Prostate gland (tissue), 2 donors: ENCODE measurements at regions not wholly inside any gene's neighbourhood (a gene's known extent, or its start where the extent isn't known, plus 50 kb on each side); places are given as distances from the start of the nearest gene placed in this dataset.

ENCODE experiments used
- CTCF ChIP-seq, 4 experiments: fragments of 200-600 bp in 2 of 4; fragments of 450-650 bp in 2 of 4; sonication (generic) in 2 of 4; IDR thresholded peaks; 1 replicate in 3 of 4; 2 replicates in 1 of 4; pipeline ENCODE4 v1.5.1; 2016 to 2019; ENCODE audit warnings: antibody characterized with exemption in 4 of 4, mild to moderate bottlenecking in 2 of 4, moderate library complexity in 2 of 4
- POLR2A ChIP-seq: fragments of 450-650 bp; IDR thresholded peaks from one replicate; pipeline ENCODE4 v1.6.1; 2016; ENCODE audit warnings: antibody characterized with exemption, mild to moderate bottlenecking
- POLR2AphosphoS5 ChIP-seq: sonication (generic); formaldehyde crosslinking; IDR thresholded peaks from one replicate; pipeline ENCODE4 v1.6.1; 2017; ENCODE audit warnings: antibody characterized with exemption

- TF ChIP-seq POLR2A = no peak
- no peak for TF ChIP-seq CTCF (IDR thresholded peaks at IDR 0.05)
- TF ChIP-seq POLR2AphosphoS5 = no peak
Measured at GRCh38 chr4:135927651-135928050, 1604.6 kb downstream of the PCDH18 start.
